ENCODE measurements at regions not wholly inside any gene's neighbourhood (a gene's known extent, or its start where the extent isn't known, plus 50 kb on each side); places are given as distances from the start of the nearest gene placed in this dataset.

- DNase-seq (ENCODE audit: low read depth) = no peak
Measured at GRCh38 chr2:57876313-57876712, 170.3 kb upstream of the VRK2 start.

GRCh38 chr2:57877811-57878170 is 168.8 kb upstream of the VRK2 start:
- DNase-seq (ENCODE audit: low read depth) = no peak

- DNase-seq (ENCODE audit: low read depth) = no peak
Measured at GRCh38 chr2:57878171-57878865, 168.3 kb upstream of the VRK2 start.

GRCh38 chr2:57878866-57879210 is 167.8 kb upstream of the VRK2 start:
- no peak for DNase-seq (ENCODE audit: low read depth)

GRCh38 chr2:57880446-57880845 is 166.2 kb upstream of the VRK2 start:
- DNase-seq (ENCODE audit: low read depth) = no peak

- DNase-seq (ENCODE audit: low read depth) = no peak
Measured at GRCh38 chr2:57880967-57881366, 165.6 kb upstream of the VRK2 start.

- DNase-seq (ENCODE audit: low read depth) = peak; percentile 70
Measured at GRCh38 chr2:57881998-57882888, 164.4 kb upstream of the VRK2 start.

- peak; percentile 44 for DNase-seq (ENCODE audit: low read depth)
Measured at GRCh38 chr2:57882895-57883515, 163.6 kb upstream of the VRK2 start.

GRCh38 chr2:57884281-57884680 is 162.3 kb upstream of the VRK2 start:
- DNase-seq (ENCODE audit: low read depth) = no peak

GRCh38 chr2:57885742-57886141 is 160.9 kb upstream of the VRK2 start:
- no peak for DNase-seq (ENCODE audit: low read depth)

GRCh38 chr2:57886161-57886786 is 160.3 kb upstream of the VRK2 start:
- DNase-seq (ENCODE audit: low read depth) = no peak

- no peak for DNase-seq (ENCODE audit: low read depth)
Measured at GRCh38 chr2:57888463-57888862, 158.1 kb upstream of the VRK2 start.

- DNase-seq (ENCODE audit: low read depth) = no peak
Measured at GRCh38 chr2:57890464-57890863, 156.1 kb upstream of the VRK2 start.

- no peak for DNase-seq (ENCODE audit: low read depth)
Measured at GRCh38 chr2:57891086-57891712, 155.4 kb upstream of the VRK2 start.

- no peak for DNase-seq (ENCODE audit: low read depth)
Measured at GRCh38 chr2:57892920-57893319, 153.7 kb upstream of the VRK2 start.

- no peak for DNase-seq (ENCODE audit: low read depth)
Measured at GRCh38 chr2:57893347-57893746, 153.3 kb upstream of the VRK2 start.

- no peak for DNase-seq (ENCODE audit: low read depth)
Measured at GRCh38 chr2:57893786-57894185, 152.8 kb upstream of the VRK2 start.

GRCh38 chr2:57894381-57894780 is 152.2 kb upstream of the VRK2 start:
- DNase-seq (ENCODE audit: low read depth) = no peak

- DNase-seq (ENCODE audit: low read depth) = no peak
Measured at GRCh38 chr2:57897920-57898319, 148.7 kb upstream of the VRK2 start.

GRCh38 chr2:57899898-57900297 is 146.7 kb upstream of the VRK2 start:
- DNase-seq (ENCODE audit: low read depth) = peak; percentile 11

- DNase-seq (ENCODE audit: low read depth) = peak; percentile 9
Measured at GRCh38 chr2:57902578-57902977, 144.0 kb upstream of the VRK2 start.

Measured in myocyte (in vitro differentiated cells).